Spleen (tissue), 11 donors: ENCODE measurements at regions not wholly inside any gene's neighbourhood (a gene's known extent, or its start where the extent isn't known, plus 50 kb on each side); places are given as distances from the start of the nearest gene placed in this dataset.

Experiments used
- DNase-seq: peaks from one replicate; pipeline ENCODE4 v3.0.0-alpha.2; 2020
- H3K27ac ChIP-seq, 8 donors: fragments of 200-600 bp; sonication (generic) in 7 of 8; 1 replicate in 4 of 8; 2 replicates in 4 of 8; pipeline versions ENCODE4 v1.5.0 to v1.8.0; 2016 to 2021; ENCODE audit warnings: inconsistent platforms in 4 of 8, mild to moderate bottlenecking in 4 of 8, moderate library complexity in 1 of 8
- H3K27me3 ChIP-seq, 7 donors: fragments of 200-600 bp; sonication (generic) in 6 of 7; replicated peaks in 1 of 7; 1 replicate in 4 of 7; 2 replicates in 3 of 7; pipeline versions ENCODE4 v1.5.0 to v1.8.0; 2016 to 2021; ENCODE audit warnings: inconsistent platforms in 3 of 7, mild to moderate bottlenecking in 1 of 7
- H3K36me3 ChIP-seq, 6 donors: fragments of 200-600 bp; sonication (generic) in 5 of 6; 1 replicate in 4 of 6; 2 replicates in 2 of 6; pipeline versions ENCODE4 v1.5.0 to v1.8.0; 2016 to 2021; ENCODE audit warnings: inconsistent platforms in 2 of 6
- H3K4me1 ChIP-seq, 6 donors: fragments of 200-600 bp; sonication (generic) in 5 of 6; 1 replicate in 3 of 6; 2 replicates in 3 of 6; pipeline versions ENCODE4 v1.5.0 to v1.8.0; 2016 to 2021; ENCODE audit warnings: inconsistent platforms in 3 of 6
- H3K4me3 ChIP-seq, 8 donors: fragments of 200-600 bp; sonication (generic) in 7 of 8; 1 replicate in 4 of 8; 2 replicates in 4 of 8; pipeline versions ENCODE4 v1.5.0 to v1.8.0; 2016 to 2021; ENCODE audit warnings: inconsistent platforms in 4 of 8, mild to moderate bottlenecking in 4 of 8, moderate library complexity in 2 of 8
- H3K9me3 ChIP-seq, 8 donors: fragments of 200-600 bp; sonication (generic) in 7 of 8; 1 replicate in 4 of 8; 2 replicates in 4 of 8; pipeline versions ENCODE4 v1.5.0 to v1.8.0; 2016 to 2021; ENCODE audit warnings: inconsistent platforms in 4 of 8
- POLR2A ChIP-seq, 3 donors: fragments of 450-650 bp; IDR thresholded peaks; one replicate each; pipeline ENCODE4 v1.5.1; 2017; ENCODE audit warnings: antibody characterized with exemption in 3 of 3, mild to moderate bottlenecking in 1 of 3
- POLR2AphosphoS5 ChIP-seq, 3 donors: sonication (generic); formaldehyde crosslinking; IDR thresholded peaks; one replicate each; pipeline ENCODE4 v1.5.1; 2017; ENCODE audit warnings: antibody characterized with exemption in 3 of 3
- WGBS, 5 donors: extraction: QIAGEN DNeasy Blood & Tissue Kit in 3 of 5; methylation state at CpG; one replicate each; pipeline versions ENCODE4 v1.1.5 to v1.1.7; 2013 to 2018; 5-methylcytosine and 5-hydroxymethylcytosine counted together
- intact Hi-C: fragments of 100-400 bp; cut with DNase I; formaldehyde crosslinking; loops from one replicate; pipeline ENCODE4 v1.15.0; 2023; ENCODE audit warnings: low total_unique reads
- TF ChIP-seq, protein P1 (sequence below), 11 experiments: fragments of 200-600 bp in 7 of 11; fragments of 450-650 bp in 4 of 11; sonication (generic) in 4 of 11; IDR thresholded peaks in 8 of 11; conservative IDR thresholded peaks in 3 of 11; 1 replicate in 7 of 11; 2 replicates in 4 of 11; pipeline versions ENCODE4 v1.4.0 to v1.8.0; 2016 to 2021; ENCODE audit warnings: antibody characterized with exemption in 11 of 11, inconsistent platforms in 4 of 11, mild to moderate bottlenecking in 1 of 11
- donor health status: healthy with polysubstance abuse.
- donor health status: DM: no; HTN: no; CAD: no; lungs with moderate emphysema.
- donor health status: DM: no; HTN: no; CAD: no.
- donor health status: Bipolar disorder and iron deficiency.
- donor health status: healthy.
- donor health status: DM: no; HTN: no; CAD: no.
- donor health status: DM: yes; HTN: yes; CAD: no.

DNA sequence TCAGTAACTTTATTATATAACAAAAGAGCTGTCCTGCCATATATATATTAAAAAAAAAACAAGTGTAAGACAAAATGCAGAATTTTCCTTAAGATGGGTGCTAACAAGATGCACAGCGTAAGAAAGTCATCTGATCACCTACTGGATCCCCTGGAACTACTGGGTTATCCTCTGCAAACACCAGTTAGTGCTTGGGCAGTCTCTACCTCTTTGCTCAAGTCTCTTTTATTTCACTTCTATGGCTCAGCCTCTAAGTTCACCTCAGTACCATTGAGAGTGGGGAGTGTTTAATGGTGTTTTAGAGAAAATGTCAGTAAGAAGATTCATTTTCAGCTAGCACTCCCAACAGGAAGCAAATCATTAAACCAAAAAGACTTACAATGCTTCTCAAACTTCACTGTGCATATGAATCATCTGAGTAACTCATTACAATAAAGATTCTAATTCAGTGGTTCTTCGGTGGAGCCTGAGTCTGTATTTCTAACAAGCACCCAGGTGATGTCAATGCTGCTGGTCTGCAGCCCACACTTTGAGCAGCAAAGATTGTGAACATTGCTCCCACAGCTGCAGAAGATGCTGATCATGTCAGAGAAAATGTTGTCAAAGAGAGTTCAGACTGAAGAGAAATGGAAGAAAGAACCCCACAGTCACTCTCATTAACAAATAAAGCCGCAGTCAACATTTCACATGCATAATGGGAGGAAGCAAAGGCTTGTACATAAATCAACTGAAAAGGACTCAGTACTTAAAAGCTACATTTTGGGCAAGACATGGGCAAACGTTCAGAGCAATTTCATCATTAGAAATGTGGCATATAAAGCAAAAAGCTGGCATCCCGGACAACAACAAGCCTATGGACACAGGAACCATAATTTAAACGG lies 227.1 kb upstream of the ATP11B start:
- H3K36me3 ChIP-seq = no peaks in the 10 kb centered on the region

DNA sequence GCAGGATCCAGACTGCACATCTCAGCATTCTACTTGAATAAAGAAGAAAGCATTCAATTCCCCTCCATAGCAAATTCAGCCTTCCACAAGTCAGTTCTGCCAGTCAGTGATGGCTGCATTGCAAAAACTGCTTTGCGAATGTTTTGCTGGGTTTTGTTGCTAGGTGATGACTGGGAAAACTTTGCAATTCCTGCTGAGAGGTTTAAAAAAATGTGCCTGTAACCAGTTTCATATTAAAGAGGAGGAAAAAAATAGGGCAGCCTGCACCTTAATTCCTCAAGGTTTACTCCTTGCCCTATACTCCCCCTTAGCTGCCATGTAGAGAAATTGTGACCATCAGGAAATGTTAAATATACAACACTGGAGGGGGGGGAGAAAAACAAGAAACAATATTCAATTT lies 225.6 kb upstream of the ATP11B start:
- TF ChIP-seq, protein P1, sequence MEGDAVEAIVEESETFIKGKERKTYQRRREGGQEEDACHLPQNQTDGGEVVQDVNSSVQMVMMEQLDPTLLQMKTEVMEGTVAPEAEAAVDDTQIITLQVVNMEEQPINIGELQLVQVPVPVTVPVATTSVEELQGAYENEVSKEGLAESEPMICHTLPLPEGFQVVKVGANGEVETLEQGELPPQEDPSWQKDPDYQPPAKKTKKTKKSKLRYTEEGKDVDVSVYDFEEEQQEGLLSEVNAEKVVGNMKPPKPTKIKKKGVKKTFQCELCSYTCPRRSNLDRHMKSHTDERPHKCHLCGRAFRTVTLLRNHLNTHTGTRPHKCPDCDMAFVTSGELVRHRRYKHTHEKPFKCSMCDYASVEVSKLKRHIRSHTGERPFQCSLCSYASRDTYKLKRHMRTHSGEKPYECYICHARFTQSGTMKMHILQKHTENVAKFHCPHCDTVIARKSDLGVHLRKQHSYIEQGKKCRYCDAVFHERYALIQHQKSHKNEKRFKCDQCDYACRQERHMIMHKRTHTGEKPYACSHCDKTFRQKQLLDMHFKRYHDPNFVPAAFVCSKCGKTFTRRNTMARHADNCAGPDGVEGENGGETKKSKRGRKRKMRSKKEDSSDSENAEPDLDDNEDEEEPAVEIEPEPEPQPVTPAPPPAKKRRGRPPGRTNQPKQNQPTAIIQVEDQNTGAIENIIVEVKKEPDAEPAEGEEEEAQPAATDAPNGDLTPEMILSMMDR (IDR thresholded peaks at IDR 0.05 in 8 of 11, conservative IDR thresholded peaks at IDR 0.05 in 3 of 11) = no peak
- TF ChIP-seq POLR2AphosphoS5 (IDR thresholded peaks at IDR 0.05) (no peak), POLR2A (IDR thresholded peaks at IDR 0.05) (no peak)
- 80 to 91% (median 84%) methylated on average over 1 of the region's 1 CpG for WGBS, 5 donors
- no peaks in the 10 kb centered on the region for H3K36me3 ChIP-seq
- no peak overlapping the region for H3K27ac ChIP-seq
- no peak overlapping the region for H3K4me3 ChIP-seq
- intact Hi-C loops = no loop called here
- H3K27me3 ChIP-seq = no peaks in the 10 kb centered on the region
- no peak for DNase-seq
- H3K9me3 ChIP-seq = peaks cover 0 to 3% (median 0%) of the 10 kb centered on the region in 8 donors
- no peaks in the 10 kb centered on the region for H3K4me1 ChIP-seq

More for the DNA sequence above, 227.1 kb upstream of the ATP11B start:
- intact Hi-C loops = no loop called here
- no peak for DNase-seq
- TF ChIP-seq POLR2A (IDR thresholded peaks at IDR 0.05) = no peak
- TF ChIP-seq, protein P1 (IDR thresholded peaks at IDR 0.05 in 8 of 11, conservative IDR thresholded peaks at IDR 0.05 in 3 of 11) = no peak
- no peak for TF ChIP-seq POLR2AphosphoS5 (IDR thresholded peaks at IDR 0.05)
- H3K4me1 ChIP-seq = no peaks in the 10 kb centered on the region
- no peaks in the 10 kb centered on the region for H3K27me3 ChIP-seq
- no peak overlapping the region for H3K27ac ChIP-seq
- no peak overlapping the region for H3K4me3 ChIP-seq
- WGBS, 5 donors = 57 to 71% (median 62%) methylated on average over 6 of the region's 6 CpGs
- no peaks in the 10 kb centered on the region for H3K9me3 ChIP-seq

DNA sequence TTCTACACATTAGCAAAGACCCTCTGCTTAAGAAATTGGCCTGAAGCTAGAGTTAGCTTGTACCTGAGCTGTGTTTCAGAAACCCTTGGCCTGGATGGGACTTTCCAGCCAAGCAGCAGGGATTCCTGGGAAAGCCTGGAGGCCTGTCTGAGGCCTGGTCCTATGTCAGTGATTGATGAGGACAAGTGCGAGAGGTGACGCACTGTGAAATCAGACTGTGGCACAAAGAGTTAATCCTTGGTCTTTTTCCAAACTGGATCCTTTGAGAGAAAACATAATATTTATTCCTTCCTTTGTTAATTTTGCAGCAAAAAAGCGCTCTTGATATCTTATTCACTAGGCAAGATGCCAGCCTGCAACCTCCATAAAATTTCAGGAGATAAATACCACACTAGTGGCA lies 225.0 kb upstream of the ATP11B start:
- Histone ChIP-seq H3K4me3 (no peak overlapping the region), H3K9me3 (peaks cover 0 to 7% (median 3%) of the 10 kb centered on the region in 8 donors), H3K27me3 (no peaks in the 10 kb centered on the region), H3K36me3 (no peaks in the 10 kb centered on the region), H3K4me1 (no peaks in the 10 kb centered on the region), H3K27ac (no peak overlapping the region)
- intact Hi-C loops = no loop called here
- no peak for DNase-seq
- 84 to 92% (median 89%) methylated on average over 3 of the region's 3 CpGs for WGBS, 5 donors
- no peak for TF ChIP-seq POLR2A (IDR thresholded peaks at IDR 0.05)
- TF ChIP-seq, protein P1 (IDR thresholded peaks at IDR 0.05 in 8 of 11, conservative IDR thresholded peaks at IDR 0.05 in 3 of 11) = no peak
- no peak for TF ChIP-seq POLR2AphosphoS5 (IDR thresholded peaks at IDR 0.05)

DNA sequence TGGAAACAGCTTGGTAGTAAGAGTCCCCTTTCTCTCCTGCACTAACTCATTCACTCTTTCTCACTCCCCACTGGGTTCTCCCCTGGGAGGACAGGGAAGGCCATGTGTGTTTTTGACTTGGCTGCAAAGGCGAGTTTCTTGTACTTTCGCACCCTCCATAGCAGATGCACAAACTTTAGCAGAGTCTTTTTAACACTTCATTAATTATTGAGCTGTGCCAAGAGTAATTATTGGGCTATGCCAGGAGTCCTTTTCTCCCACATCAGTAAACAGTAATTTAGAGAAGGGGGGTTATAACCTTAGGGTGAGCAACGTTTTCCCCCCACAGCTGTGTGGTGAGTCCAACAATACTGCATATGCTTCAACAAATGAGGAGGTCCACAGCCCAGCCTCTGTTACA lies 224.4 kb upstream of the ATP11B start:
- intact Hi-C loops = no loop called here
- H3K9me3 ChIP-seq = peaks cover 0 to 12% (median 6%) of the 10 kb centered on the region in 8 donors
- TF ChIP-seq POLR2AphosphoS5 (IDR thresholded peaks at IDR 0.05) (no peak), POLR2A (IDR thresholded peaks at IDR 0.05) (no peak)
- TF ChIP-seq, protein P1 (IDR thresholded peaks at IDR 0.05 in 8 of 11, conservative IDR thresholded peaks at IDR 0.05 in 3 of 11) = no peak
- H3K4me1 ChIP-seq = no peaks in the 10 kb centered on the region
- H3K36me3 ChIP-seq = no peaks in the 10 kb centered on the region
- 61 to 75% (median 71%) methylated on average over 3 of the region's 3 CpGs for WGBS, 5 donors
- DNase-seq = no peak
- no peak overlapping the region for H3K27ac ChIP-seq
- H3K27me3 ChIP-seq = no peaks in the 10 kb centered on the region
- no peak overlapping the region for H3K4me3 ChIP-seq
